ENCODE measurements at regions not wholly inside any gene's neighbourhood (a gene's known extent, or its start where the extent isn't known, plus 50 kb on each side); places are given as distances from the start of the nearest gene placed in this dataset.

GRCh38 chr17:77793971-77794235 is 164.6 kb upstream of the TNRC6C start:
- no peak overlapping the region for H3K27ac ChIP-seq (replicated peaks)
- H3K36me3 ChIP-seq, result no peaks in the 10 kb centered on the region
- H3K4me1 ChIP-seq, result no peaks in the 10 kb centered on the region
- DNase-seq, result no peak
- TF ChIP-seq, protein P1, sequence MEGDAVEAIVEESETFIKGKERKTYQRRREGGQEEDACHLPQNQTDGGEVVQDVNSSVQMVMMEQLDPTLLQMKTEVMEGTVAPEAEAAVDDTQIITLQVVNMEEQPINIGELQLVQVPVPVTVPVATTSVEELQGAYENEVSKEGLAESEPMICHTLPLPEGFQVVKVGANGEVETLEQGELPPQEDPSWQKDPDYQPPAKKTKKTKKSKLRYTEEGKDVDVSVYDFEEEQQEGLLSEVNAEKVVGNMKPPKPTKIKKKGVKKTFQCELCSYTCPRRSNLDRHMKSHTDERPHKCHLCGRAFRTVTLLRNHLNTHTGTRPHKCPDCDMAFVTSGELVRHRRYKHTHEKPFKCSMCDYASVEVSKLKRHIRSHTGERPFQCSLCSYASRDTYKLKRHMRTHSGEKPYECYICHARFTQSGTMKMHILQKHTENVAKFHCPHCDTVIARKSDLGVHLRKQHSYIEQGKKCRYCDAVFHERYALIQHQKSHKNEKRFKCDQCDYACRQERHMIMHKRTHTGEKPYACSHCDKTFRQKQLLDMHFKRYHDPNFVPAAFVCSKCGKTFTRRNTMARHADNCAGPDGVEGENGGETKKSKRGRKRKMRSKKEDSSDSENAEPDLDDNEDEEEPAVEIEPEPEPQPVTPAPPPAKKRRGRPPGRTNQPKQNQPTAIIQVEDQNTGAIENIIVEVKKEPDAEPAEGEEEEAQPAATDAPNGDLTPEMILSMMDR (IDR thresholded peaks at IDR 0.05; ENCODE audit: borderline replicate concordance), result no peak
- H3K4me3 ChIP-seq, result no peak overlapping the region
- intact Hi-C loops (cut with micrococcal nuclease), result no loop called here
- no peaks in the 10 kb centered on the region for H3K27me3 ChIP-seq (ENCODE audit: low read depth)
- H3K9me3 ChIP-seq (replicated peaks), result no peaks in the 10 kb centered on the region

- H3K27ac ChIP-seq (replicated peaks), result no peak overlapping the region
- intact Hi-C loops (cut with micrococcal nuclease), result no loop called here
Observed at GRCh38 chr17:77794846-77795245, 163.7 kb upstream of the TNRC6C start.

GRCh38 chr17:77795685-77796084 is 162.8 kb upstream of the TNRC6C start:
- TF ChIP-seq, protein P1 (IDR thresholded peaks at IDR 0.05; ENCODE audit: borderline replicate concordance), result no peak
- H3K9me3 ChIP-seq (replicated peaks), result no peaks in the 10 kb centered on the region
- intact Hi-C loops (cut with micrococcal nuclease), result no loop called here
- no peak for DNase-seq
- H3K27ac ChIP-seq (replicated peaks), result no peak overlapping the region
- no peaks in the 10 kb centered on the region for H3K36me3 ChIP-seq
- H3K4me1 ChIP-seq, result no peaks in the 10 kb centered on the region
- no peak overlapping the region for H3K4me3 ChIP-seq
- H3K27me3 ChIP-seq (ENCODE audit: low read depth), result no peaks in the 10 kb centered on the region

More at GRCh38 chr17:77794846-77795245, 163.7 kb upstream of the TNRC6C start:
- Histone ChIP-seq H3K4me1 (no peaks in the 10 kb centered on the region), H3K9me3 (replicated peaks) (no peaks in the 10 kb centered on the region), H3K36me3 (no peaks in the 10 kb centered on the region), H3K27me3 (ENCODE audit: low read depth) (no peaks in the 10 kb centered on the region), H3K4me3 (no peak overlapping the region)
- TF ChIP-seq, protein P1 (IDR thresholded peaks at IDR 0.05; ENCODE audit: borderline replicate concordance), result no peak
- no peak for DNase-seq

- no peaks in the 10 kb centered on the region for H3K4me1 ChIP-seq
- DNase-seq, result no peak
- H3K36me3 ChIP-seq, result no peaks in the 10 kb centered on the region
- intact Hi-C loops (cut with micrococcal nuclease), result no loop called here
- H3K27ac ChIP-seq (replicated peaks), result no peak overlapping the region
- no peaks in the 10 kb centered on the region for H3K9me3 ChIP-seq (replicated peaks)
- H3K4me3 ChIP-seq, result no peak overlapping the region
- no peaks in the 10 kb centered on the region for H3K27me3 ChIP-seq (ENCODE audit: low read depth)
- TF ChIP-seq, protein P1 (IDR thresholded peaks at IDR 0.05; ENCODE audit: borderline replicate concordance), result no peak
Observed at GRCh38 chr17:77796176-77796860, 162.2 kb upstream of the TNRC6C start.

DNA sequence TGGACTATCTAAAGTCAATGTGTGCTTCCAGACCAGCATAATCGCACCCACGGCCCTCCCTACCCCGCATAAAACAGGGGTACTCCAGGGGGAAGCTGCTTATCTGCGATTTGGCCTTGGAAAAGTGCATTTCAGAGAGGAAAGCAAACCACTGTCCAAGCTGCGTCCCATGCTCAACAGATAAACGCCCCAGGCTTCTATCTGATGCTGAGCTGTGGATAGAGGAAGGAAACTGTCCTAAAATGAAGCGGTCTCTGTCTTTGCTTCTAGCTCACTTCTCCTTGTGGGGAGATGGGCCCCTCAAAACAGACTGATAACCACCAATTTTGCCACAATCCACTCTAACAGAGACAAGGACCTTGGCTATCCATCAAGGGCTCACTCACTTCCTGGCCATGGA is 160.5 kb upstream of the TNRC6C start:
- intact Hi-C loops (cut with micrococcal nuclease), result no loop called here

More for the DNA sequence above, 160.5 kb upstream of the TNRC6C start:
- Histone ChIP-seq H3K27me3 (ENCODE audit: low read depth) (no peaks in the 10 kb centered on the region), H3K9me3 (replicated peaks) (no peaks in the 10 kb centered on the region), H3K4me3 (no peak overlapping the region), H3K36me3 (no peaks in the 10 kb centered on the region), H3K4me1 (peaks cover 9% of the 10 kb centered on the region), H3K27ac (replicated peaks) (no peak overlapping the region)
- TF ChIP-seq, protein P1 (IDR thresholded peaks at IDR 0.05; ENCODE audit: borderline replicate concordance), result no peak
- DNase-seq, result no peak

All from left ventricle myocardium inferior (tissue), 1 donor.